ENCODE measurements at regions not wholly inside any gene's neighbourhood (a gene's known extent, or its start where the extent isn't known, plus 50 kb on each side); places are given as distances from the start of the nearest gene placed in this dataset.
"Not testable (repeated sequence)": the region's sequence is repeated elsewhere in the genome, so short reads cannot be mapped to it uniquely, and the experiment has no call there.

GRCh38 chr2:194021130-194021529, 1635.9 kb upstream of the SLC39A10 start:
- H3K4me3 ChIP-seq (ENCODE audit: extremely low read depth in 1 of 4, insufficient read depth in 2 of 4, low read depth in 3 of 4, low read length in 4 of 4); H2BK15ac ChIP-seq (ENCODE audit: low read length); H3K36me3 ChIP-seq (ENCODE audit: control insufficient read depth in 2 of 4, insufficient read depth in 4 of 4, low read length in 3 of 4); H3K4me1 ChIP-seq (replicated peaks in 1 of 4; ENCODE audit: control insufficient read depth in 3 of 4, insufficient read depth in 4 of 4, low read length in 3 of 4); H2BK120ac ChIP-seq (replicated peaks; ENCODE audit: low read depth, low read length); CTCF ChIA-PET (ENCODE audit: partially characterized antibody); H3K4ac ChIP-seq (replicated peaks; ENCODE audit: insufficient read length, low read depth, low read length); H3K14ac ChIP-seq (ENCODE audit: insufficient read length); H3K23me2 ChIP-seq (ENCODE audit: low read depth, low read length); H3K79me2 ChIP-seq (ENCODE audit: control insufficient read depth in 1 of 2, insufficient read depth in 2 of 2, low read length in 2 of 2); H3K18ac ChIP-seq (ENCODE audit: extremely low read depth, low read length); H4K5ac ChIP-seq (ENCODE audit: insufficient read length, low read depth, low read length); H3K9ac ChIP-seq (replicated peaks in 1 of 4; ENCODE audit: extremely low read depth in 1 of 4, low read depth in 3 of 4, low read length in 3 of 4); H4K91ac ChIP-seq (replicated peaks; ENCODE audit: insufficient read length, low read length); H2BK12ac ChIP-seq (ENCODE audit: low read depth, low read length); POLR2A ChIA-PET (ENCODE audit: partially characterized antibody); H3K27ac ChIP-seq (ENCODE audit: low read depth, low read length); H4K8ac ChIP-seq (ENCODE audit: extremely low read depth, insufficient read depth, low read length); H3K27me3 ChIP-seq (replicated peaks in 1 of 4; ENCODE audit: control insufficient read depth in 3 of 4, extremely low read depth in 1 of 4, insufficient read depth in 3 of 4, low read length in 3 of 4); H3K79me1 ChIP-seq (ENCODE audit: low read depth, low read length); H2BK20ac ChIP-seq (ENCODE audit: low read length); H2BK5ac ChIP-seq (ENCODE audit: low read depth, low read length); DNase-seq (ENCODE audit: low read depth in 1 of 2, low spot score in 2 of 2); H3K56ac ChIP-seq (replicated peaks; ENCODE audit: insufficient read length, low read depth, low read length); H3K23ac ChIP-seq (ENCODE audit: insufficient read length); H2AFZ ChIP-seq (ENCODE audit: low read length); H3K9me3 ChIP-seq (ENCODE audit: insufficient read depth in 2 of 2, low read depth in 1 of 2, low read length in 1 of 2); H3K4me2 ChIP-seq (ENCODE audit: insufficient read depth in 1 of 2, low read depth in 2 of 2, low read length in 2 of 2); FAIRE-seq; H2AK5ac ChIP-seq (ENCODE audit: low read depth, low read length); H4K20me1 ChIP-seq (replicated peaks in 1 of 2; ENCODE audit: control insufficient read depth in 1 of 2, insufficient read depth in 2 of 2, low read length in 2 of 2): not testable (repeated sequence)
- 96% methylated on average over 5 of the region's 5 CpGs; no CpG with 5 or more reads in 1 of the 2 experiments for WGBS, 2 experiments (ENCODE audit: extremely low coverage in 1 of 2, insufficient coverage in 1 of 2, insufficient read length in 1 of 2, insufficient replicate concordance in 2 of 2, low coverage in 1 of 2, low lambda C conversion rate in 2 of 2, missing lambda C conversion rate in 1 of 2)
